HCT116 (cell line): ENCODE measurements at regions not wholly inside any gene's neighbourhood (a gene's known extent, or its start where the extent isn't known, plus 50 kb on each side); places are given as distances from the start of the nearest gene placed in this dataset.

ENCODE experiments used
- ATAC-seq: fragments of 200-7000 bp; cut with Tn5 transposase; 2 replicates; pipeline ENCODE4 v1.9.1; 2020; ENCODE audit warnings: mild to moderate bottlenecking, moderate library complexity
- BruUV-seq: library from RNA; stranded (reverse); fragments of 400-500 nt; replicated peaks from 2 replicates; lab custom pipeline; 2021; lab: Mats Ljungman, UMichigan
- CTCF ChIA-PET: fragments of 300-600 bp; sonication (Branson Sonifier 250); formaldehyde crosslinking; loops from one replicate; lab custom pipeline; 2021; ENCODE audit warnings: antibody characterized with exemption; lab: Charles Lee
- POLR2A ChIA-PET: fragments of 300-600, 350-600 bp; sonication (Branson Sonifier 250); formaldehyde crosslinking; loops from one replicate; lab custom pipeline; 2021; ENCODE audit warnings: antibody characterized with exemption; lab: Charles Lee
- RAD21 ChIA-PET, 2 experiments: fragments of 300-600 bp; sonication (Branson Sonifier 250); formaldehyde crosslinking; loops; one replicate each; lab custom pipeline; 2023; ENCODE audit warnings: low total read pairs in 2 of 2; ENCODE audit not compliant: uncharacterized antibody in 2 of 2, unreplicated experiment in 2 of 2, low non-redundant PET in 1 of 2; lab: Charles Lee
- DNase-seq: peaks from one replicate; pipeline ENCODE4 v3.0.0-alpha.2; 2010; ENCODE audit warnings: low read depth, low spot score
- H2AFZ ChIP-seq: fragments of 200-600 bp; shearing (Covaris generic), sonication (generic); 2 replicates; pipeline ENCODE4 v1.6.1; 2017; ENCODE audit warnings: low read depth, mixed run types, mixed read lengths, antibody characterized with exemption, low read length; ENCODE audit not compliant: poor library complexity, severe bottlenecking
- H3K27ac ChIP-seq: 2 replicates; pipeline ENCODE4 v1.5.1; 2012; ENCODE audit warnings: low read depth, low read length
- H3K27me3 ChIP-seq: fragments of 200-600 bp; sonication (generic); 2 replicates; pipeline ENCODE4 v1.6.1; 2016; ENCODE audit warnings: mixed run types, low read length, mixed read lengths; ENCODE audit not compliant: insufficient read depth
- H3K36me3 ChIP-seq, 2 experiments: fragments of 200-500 bp in 1 of 2; fragments of 200-600 bp in 1 of 2; sonication (Bioruptor generic) in 1 of 2; sonication (generic) in 1 of 2; 2 replicates each; pipeline versions ENCODE4 v1.5.1 to v1.6.1; 2014 to 2016; ENCODE audit warnings: low read length in 2 of 2, inconsistent platforms in 1 of 2, mixed read lengths in 1 of 2, mixed run types in 1 of 2; ENCODE audit not compliant: insufficient read depth in 2 of 2, control insufficient read depth in 1 of 2
- H3K4me1 ChIP-seq, 2 experiments: fragments of 200-600 bp in 1 of 2; sonication (generic) in 1 of 2; 2 replicates each; pipeline versions ENCODE4 v1.5.1 to v1.6.1; 2012 to 2017; ENCODE audit warnings: low read length in 2 of 2, inconsistent platforms in 1 of 2, mild to moderate bottlenecking in 1 of 2, mixed read lengths in 1 of 2, mixed run types in 1 of 2, moderate library complexity in 1 of 2; ENCODE audit not compliant: insufficient read depth in 2 of 2, control insufficient read depth in 1 of 2
- H3K4me2 ChIP-seq: fragments of 200-600 bp; sonication (generic); 2 replicates; pipeline ENCODE4 v1.6.1; 2017; ENCODE audit warnings: mixed run types, low read length, mixed read lengths
- H3K4me3 ChIP-seq, 2 experiments: fragments of 200-600 bp in 1 of 2; sonication (generic) in 1 of 2; replicated peaks in 1 of 2; 2 replicates each; pipeline ENCODE4 v1.5.1; 2011 to 2016; ENCODE audit warnings: low read length in 2 of 2, control low read depth in 1 of 2, low read depth in 1 of 2, mild to moderate bottlenecking in 1 of 2, mixed read lengths in 1 of 2, mixed run types in 1 of 2
- H3K79me2 ChIP-seq: fragments of 200-600 bp; sonication (generic); 2 replicates; pipeline ENCODE4 v1.6.1; 2017; ENCODE audit warnings: mild to moderate bottlenecking, mixed run types, low read length, moderate library complexity, mixed read lengths; ENCODE audit not compliant: insufficient read depth
- H3K9ac ChIP-seq: fragments of 200-600 bp; sonication (generic); 2 replicates; pipeline ENCODE4 v1.6.1; 2016; ENCODE audit warnings: low read length, mixed read lengths
- H3K9me2 ChIP-seq: fragments of 200-600 bp; sonication (generic), shearing (Covaris generic); 2 replicates; pipeline ENCODE4 v1.6.1; 2017; ENCODE audit warnings: mixed run types, mild to moderate bottlenecking, moderate library complexity; ENCODE audit not compliant: insufficient read depth
- H3K9me3 ChIP-seq, 2 experiments: fragments of 200-500 bp in 1 of 2; fragments of 200-600 bp in 1 of 2; sonication (Bioruptor generic) in 1 of 2; sonication (generic) in 1 of 2; 2 replicates each; pipeline ENCODE4 v1.6.1; 2014 to 2017; ENCODE audit warnings: low read length in 2 of 2, mixed read lengths in 2 of 2, inconsistent platforms in 1 of 2, low read depth in 1 of 2, mild to moderate bottlenecking in 1 of 2, mixed run types in 1 of 2, moderate library complexity in 1 of 2; ENCODE audit not compliant: control insufficient read depth in 1 of 2, insufficient read depth in 1 of 2
- H4K20me1 ChIP-seq: fragments of 200-600 bp; sonication (generic), shearing (Covaris generic); 2 replicates; pipeline ENCODE4 v1.6.1; 2017; ENCODE audit warnings: mixed run types, mild to moderate bottlenecking, moderate library complexity; ENCODE audit not compliant: insufficient read depth
- CBX3 ChIP-seq: IDR thresholded peaks from 2 replicates; pipeline ENCODE4 v1.6.1; 2012; ENCODE audit warnings: low read depth
- EGR1 ChIP-seq: IDR thresholded peaks from 2 replicates; pipeline ENCODE4 v1.6.1; 2012; ENCODE audit warnings: low read depth
- ELF1 ChIP-seq: IDR thresholded peaks from 2 replicates; pipeline ENCODE4 v1.6.1; 2012; ENCODE audit warnings: low read depth, borderline replicate concordance
- EZH2phosphoT487 ChIP-seq: fragments of 200-600 bp; IDR thresholded peaks from 2 replicates; pipeline ENCODE4 v1.6.1; 2018; ENCODE audit warnings: antibody characterized with exemption, borderline replicate concordance
- JUND ChIP-seq: IDR thresholded peaks from 2 replicates; pipeline ENCODE4 v1.6.1; 2012
- POLR2A ChIP-seq: IDR thresholded peaks from 2 replicates; pipeline ENCODE4 v1.7.0; 2011; ENCODE audit warnings: borderline replicate concordance; ENCODE audit not compliant: insufficient read depth, insufficient read length; ENCODE audit errors: extremely low read depth
- POLR2AphosphoS5 ChIP-seq: IDR thresholded peaks from 2 replicates; pipeline ENCODE4 v1.6.1; 2011; ENCODE audit warnings: mild to moderate bottlenecking, low read depth, low read length, moderate library complexity
- RAD21 ChIP-seq: IDR thresholded peaks from 2 replicates; pipeline ENCODE4 v1.6.1; 2012; ENCODE audit warnings: low read depth, mild to moderate bottlenecking
- SIN3A ChIP-seq: IDR thresholded peaks from 2 replicates; pipeline ENCODE4 v1.6.1; 2012; ENCODE audit warnings: low read depth
- SP1 ChIP-seq: IDR thresholded peaks from 2 replicates; pipeline ENCODE4 v1.6.1; 2012; ENCODE audit warnings: low read depth
- SRF ChIP-seq: IDR thresholded peaks from 2 replicates; pipeline ENCODE4 v1.6.1; 2012; ENCODE audit warnings: low read depth
- intact Hi-C: fragments of 100-400 bp; cut with micrococcal nuclease; formaldehyde crosslinking; loops from 2 replicates; pipeline ENCODE4 v1.10.0; 2022
- TF ChIP-seq, protein P1 (sequence below), 3 experiments: fragments of 200-600 bp in 1 of 3; sonication (generic) in 1 of 3; IDR thresholded peaks in 2 of 3; conservative IDR thresholded peaks in 1 of 3; 2 replicates each; pipeline ENCODE4 v1.5.1; 2012 to 2017; ENCODE audit warnings: low read depth in 2 of 3, low read length in 2 of 3, antibody characterized with exemption in 1 of 3, borderline replicate concordance in 1 of 3, control low read depth in 1 of 3, mild to moderate bottlenecking in 1 of 3, mixed read lengths in 1 of 3, mixed run types in 1 of 3, moderate library complexity in 1 of 3; ENCODE audit not compliant: insufficient read depth in 1 of 3
- TF ChIP-seq, protein P2 (sequence below): IDR thresholded peaks from 2 replicates; pipeline ENCODE4 v1.6.1; 2012
- TF ChIP-seq, protein P3 (sequence below): IDR thresholded peaks from 2 replicates; pipeline ENCODE4 v1.6.1; 2012

DNA sequence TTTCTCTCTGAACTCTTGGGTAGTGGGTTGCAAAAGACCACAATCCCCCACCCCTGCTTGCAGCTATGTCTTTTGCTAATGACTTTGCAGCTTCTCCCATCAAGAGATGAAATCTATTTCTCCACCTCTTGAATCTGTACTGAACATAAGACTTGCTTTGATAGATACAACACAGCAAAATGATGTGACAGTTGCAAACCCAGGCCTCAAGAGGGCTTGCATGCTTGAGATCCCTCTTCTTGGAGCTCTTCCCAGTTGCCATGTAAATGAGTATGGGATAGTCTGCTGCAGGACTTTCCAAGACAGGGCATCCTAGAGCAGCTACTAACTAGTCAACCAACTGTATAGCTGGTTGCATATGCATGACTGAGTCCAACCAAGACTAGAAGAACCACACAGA lies 783.6 kb downstream of the PDCD6IP start (continued):
- TF ChIP-seq CBX3 (no peak), SP1 (no peak), EZH2phosphoT487 (no peak)

DNA sequence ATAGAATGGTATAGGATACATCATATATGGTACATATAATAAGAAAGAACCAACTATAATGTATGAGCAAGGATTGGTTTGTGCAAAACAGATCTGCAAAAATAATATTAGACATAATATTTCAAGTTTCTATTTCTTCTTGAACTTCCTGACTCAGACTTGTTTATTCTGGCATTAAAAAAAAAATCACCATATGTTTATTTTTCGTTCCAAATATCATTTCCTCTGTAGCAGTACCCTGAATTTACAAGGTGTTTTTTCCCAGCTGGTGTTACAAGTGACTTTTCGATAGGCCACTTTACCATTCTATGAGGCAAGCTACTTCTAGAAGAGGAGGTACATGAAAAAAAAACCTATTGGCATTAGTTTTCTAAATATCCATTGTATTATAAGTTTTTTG lies 785.0 kb downstream of the PDCD6IP start:
- TF ChIP-seq RAD21 = no peak
- no peak for TF ChIP-seq SIN3A
- TF ChIP-seq POLR2AphosphoS5 = no peak
- TF ChIP-seq ELF1 = no peak
- no peak for TF ChIP-seq SRF
- TF ChIP-seq, protein P1, sequence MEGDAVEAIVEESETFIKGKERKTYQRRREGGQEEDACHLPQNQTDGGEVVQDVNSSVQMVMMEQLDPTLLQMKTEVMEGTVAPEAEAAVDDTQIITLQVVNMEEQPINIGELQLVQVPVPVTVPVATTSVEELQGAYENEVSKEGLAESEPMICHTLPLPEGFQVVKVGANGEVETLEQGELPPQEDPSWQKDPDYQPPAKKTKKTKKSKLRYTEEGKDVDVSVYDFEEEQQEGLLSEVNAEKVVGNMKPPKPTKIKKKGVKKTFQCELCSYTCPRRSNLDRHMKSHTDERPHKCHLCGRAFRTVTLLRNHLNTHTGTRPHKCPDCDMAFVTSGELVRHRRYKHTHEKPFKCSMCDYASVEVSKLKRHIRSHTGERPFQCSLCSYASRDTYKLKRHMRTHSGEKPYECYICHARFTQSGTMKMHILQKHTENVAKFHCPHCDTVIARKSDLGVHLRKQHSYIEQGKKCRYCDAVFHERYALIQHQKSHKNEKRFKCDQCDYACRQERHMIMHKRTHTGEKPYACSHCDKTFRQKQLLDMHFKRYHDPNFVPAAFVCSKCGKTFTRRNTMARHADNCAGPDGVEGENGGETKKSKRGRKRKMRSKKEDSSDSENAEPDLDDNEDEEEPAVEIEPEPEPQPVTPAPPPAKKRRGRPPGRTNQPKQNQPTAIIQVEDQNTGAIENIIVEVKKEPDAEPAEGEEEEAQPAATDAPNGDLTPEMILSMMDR (IDR thresholded peaks at IDR 0.05 in 2 of 3, conservative IDR thresholded peaks at IDR 0.05 in 1 of 3; ENCODE audit: borderline replicate concordance in 1 of 3, insufficient read depth in 1 of 3, low read depth in 2 of 3, low read length in 2 of 3) = no peak
- no peak for TF ChIP-seq POLR2A
- TF ChIP-seq, protein P2, sequence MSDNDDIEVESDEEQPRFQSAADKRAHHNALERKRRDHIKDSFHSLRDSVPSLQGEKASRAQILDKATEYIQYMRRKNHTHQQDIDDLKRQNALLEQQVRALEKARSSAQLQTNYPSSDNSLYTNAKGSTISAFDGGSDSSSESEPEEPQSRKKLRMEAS = no peak
- TF ChIP-seq, protein P3, sequence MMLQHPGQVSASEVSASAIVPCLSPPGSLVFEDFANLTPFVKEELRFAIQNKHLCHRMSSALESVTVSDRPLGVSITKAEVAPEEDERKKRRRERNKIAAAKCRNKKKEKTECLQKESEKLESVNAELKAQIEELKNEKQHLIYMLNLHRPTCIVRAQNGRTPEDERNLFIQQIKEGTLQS = no peak
- TF ChIP-seq EGR1 = no peak
- no peak for TF ChIP-seq JUND
- no peaks in the 10 kb centered on the region for H4K20me1 ChIP-seq
- POLR2A ChIA-PET = no interaction called here
- no peak overlapping the region for H3K4me3 ChIP-seq
- no peaks in the 10 kb centered on the region for H3K9me2 ChIP-seq
- RAD21 ChIA-PET = no interaction called here
- no TSS peak for BruUV-seq
- CTCF ChIA-PET = no interaction called here
- no peak for ATAC-seq
- DNase-seq = no peak
- H3K4me1 ChIP-seq = no peaks in the 10 kb centered on the region
- peaks cover 5 to 11% of the 10 kb centered on the region in 2 experiments; a peak in 2 of 4 replicates for H3K9me3 ChIP-seq
- no peaks in the 10 kb centered on the region for H3K36me3 ChIP-seq
- H2AFZ ChIP-seq = no peak overlapping the region
- H3K9ac ChIP-seq = no peak overlapping the region
- H3K27me3 ChIP-seq = no peaks in the 10 kb centered on the region
- no peaks in the 10 kb centered on the region for H3K79me2 ChIP-seq
- intact Hi-C loops = no loop called here
- H3K4me2 ChIP-seq = no peak overlapping the region
- no peak overlapping the region for H3K27ac ChIP-seq
